ENCODE measurements at regions not wholly inside any gene's neighbourhood (a gene's known extent, or its start where the extent isn't known, plus 50 kb on each side); places are given as distances from the start of the nearest gene placed in this dataset.

DNA sequence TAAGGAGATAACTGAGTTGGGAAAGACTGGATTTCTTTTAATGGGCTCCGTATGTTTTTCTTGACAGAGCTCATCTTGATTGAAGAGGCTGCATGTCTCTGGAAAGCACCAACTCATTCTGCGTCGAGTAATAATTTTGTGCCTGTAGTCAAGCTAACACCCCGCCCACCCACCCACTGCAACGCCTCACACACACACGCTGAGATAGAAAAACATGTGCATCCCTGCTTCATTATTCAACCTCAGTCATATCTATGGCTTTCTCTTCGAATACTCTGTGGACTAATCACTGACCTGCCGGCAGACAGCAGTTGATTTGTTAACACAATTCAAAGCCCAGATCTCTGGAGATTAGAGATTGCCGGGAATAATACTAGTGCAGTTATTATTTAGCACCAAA, 220.2 kb upstream of the TOM1L1 start:
- no peak for TF ChIP-seq POLR2A (IDR thresholded peaks at IDR 0.05; ENCODE audit: low read depth, low read length)
- TF ChIP-seq, protein P1, sequence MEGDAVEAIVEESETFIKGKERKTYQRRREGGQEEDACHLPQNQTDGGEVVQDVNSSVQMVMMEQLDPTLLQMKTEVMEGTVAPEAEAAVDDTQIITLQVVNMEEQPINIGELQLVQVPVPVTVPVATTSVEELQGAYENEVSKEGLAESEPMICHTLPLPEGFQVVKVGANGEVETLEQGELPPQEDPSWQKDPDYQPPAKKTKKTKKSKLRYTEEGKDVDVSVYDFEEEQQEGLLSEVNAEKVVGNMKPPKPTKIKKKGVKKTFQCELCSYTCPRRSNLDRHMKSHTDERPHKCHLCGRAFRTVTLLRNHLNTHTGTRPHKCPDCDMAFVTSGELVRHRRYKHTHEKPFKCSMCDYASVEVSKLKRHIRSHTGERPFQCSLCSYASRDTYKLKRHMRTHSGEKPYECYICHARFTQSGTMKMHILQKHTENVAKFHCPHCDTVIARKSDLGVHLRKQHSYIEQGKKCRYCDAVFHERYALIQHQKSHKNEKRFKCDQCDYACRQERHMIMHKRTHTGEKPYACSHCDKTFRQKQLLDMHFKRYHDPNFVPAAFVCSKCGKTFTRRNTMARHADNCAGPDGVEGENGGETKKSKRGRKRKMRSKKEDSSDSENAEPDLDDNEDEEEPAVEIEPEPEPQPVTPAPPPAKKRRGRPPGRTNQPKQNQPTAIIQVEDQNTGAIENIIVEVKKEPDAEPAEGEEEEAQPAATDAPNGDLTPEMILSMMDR (conservative IDR thresholded peaks at IDR 0.05; ENCODE audit: low read depth, low read length), result no peak
- TF ChIP-seq MAZ (IDR thresholded peaks at IDR 0.05; ENCODE audit: borderline replicate concordance, low read depth, low read length), result no peak
- TF ChIP-seq CHD1 (IDR thresholded peaks at IDR 0.05; ENCODE audit: low read depth, low read length), result no peak
- TF ChIP-seq RFX5 (IDR thresholded peaks at IDR 0.05; ENCODE audit: low read depth, low read length), result no peak
- no peak for TF ChIP-seq SMC3 (IDR thresholded peaks at IDR 0.05; ENCODE audit: low read depth, low read length)
- no peak for TF ChIP-seq RAD21 (IDR thresholded peaks at IDR 0.05; ENCODE audit: low read length)
- no peak for TF ChIP-seq RCOR1 (IDR thresholded peaks at IDR 0.05; ENCODE audit: insufficient replicate concordance, low read length)
- no peak for TF ChIP-seq NFE2L2 (IDR thresholded peaks at IDR 0.05; ENCODE audit: low read depth, low read length)
- TF ChIP-seq, protein P2, sequence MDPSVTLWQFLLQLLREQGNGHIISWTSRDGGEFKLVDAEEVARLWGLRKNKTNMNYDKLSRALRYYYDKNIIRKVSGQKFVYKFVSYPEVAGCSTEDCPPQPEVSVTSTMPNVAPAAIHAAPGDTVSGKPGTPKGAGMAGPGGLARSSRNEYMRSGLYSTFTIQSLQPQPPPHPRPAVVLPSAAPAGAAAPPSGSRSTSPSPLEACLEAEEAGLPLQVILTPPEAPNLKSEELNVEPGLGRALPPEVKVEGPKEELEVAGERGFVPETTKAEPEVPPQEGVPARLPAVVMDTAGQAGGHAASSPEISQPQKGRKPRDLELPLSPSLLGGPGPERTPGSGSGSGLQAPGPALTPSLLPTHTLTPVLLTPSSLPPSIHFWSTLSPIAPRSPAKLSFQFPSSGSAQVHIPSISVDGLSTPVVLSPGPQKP (IDR thresholded peaks at IDR 0.05; ENCODE audit: borderline replicate concordance, low read depth, low read length), result no peak

All from IMR-90 (cell line).